HG02943 (cell line): ENCODE measurements at regions not wholly inside any gene's neighbourhood (a gene's known extent, or its start where the extent isn't known, plus 50 kb on each side); places are given as distances from the start of the nearest gene placed in this dataset.

Experiments
- ATAC-seq: cut with Tn5 transposase; IDR thresholded peaks from one replicate; pipeline ENCODE4 v1.9.1; 2021; ENCODE audit warnings: mild to moderate bottlenecking, low read depth, moderate library complexity; ENCODE audit not compliant: unreplicated experiment

DNA sequence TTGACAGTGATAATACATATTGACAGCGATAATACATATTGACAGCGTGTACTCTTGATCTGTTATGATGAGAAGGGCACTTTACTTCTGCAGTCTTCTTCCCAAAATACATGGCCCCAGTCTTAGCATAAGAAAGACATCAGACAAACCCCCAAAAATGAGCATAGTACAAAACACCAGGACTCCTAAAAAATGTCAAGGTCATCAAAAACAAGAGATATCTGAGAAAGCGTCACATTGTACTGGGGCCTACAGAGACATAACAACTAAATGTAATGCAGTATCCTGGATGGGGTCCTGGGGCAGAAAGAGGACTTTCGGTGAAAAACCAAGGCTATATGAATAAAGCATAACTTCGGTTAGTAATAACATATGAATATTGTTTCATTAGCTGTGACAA is 731.5 kb upstream of the SGCG start:
- no peak for ATAC-seq

DNA sequence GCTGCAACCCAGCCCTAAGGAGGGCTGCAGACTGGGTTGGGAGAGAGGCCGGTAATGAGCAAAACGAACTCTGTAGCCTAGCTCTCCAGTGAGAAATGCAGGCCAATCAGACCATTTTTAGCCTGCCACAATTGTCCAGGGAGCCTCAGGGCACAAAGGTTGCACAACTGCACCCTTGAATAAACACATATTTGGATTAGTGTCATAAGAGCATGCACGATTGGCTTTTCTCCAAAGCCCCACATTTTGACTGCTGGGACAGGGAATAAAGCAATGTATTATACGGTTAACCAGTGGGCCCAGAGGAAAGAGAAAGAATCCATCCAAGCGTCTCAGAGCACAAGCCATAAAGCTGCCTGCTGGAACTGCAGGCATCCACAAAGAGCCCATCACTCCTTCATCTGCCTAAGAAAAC is 729.4 kb upstream of the SGCG start:
- no peak for ATAC-seq

DNA sequence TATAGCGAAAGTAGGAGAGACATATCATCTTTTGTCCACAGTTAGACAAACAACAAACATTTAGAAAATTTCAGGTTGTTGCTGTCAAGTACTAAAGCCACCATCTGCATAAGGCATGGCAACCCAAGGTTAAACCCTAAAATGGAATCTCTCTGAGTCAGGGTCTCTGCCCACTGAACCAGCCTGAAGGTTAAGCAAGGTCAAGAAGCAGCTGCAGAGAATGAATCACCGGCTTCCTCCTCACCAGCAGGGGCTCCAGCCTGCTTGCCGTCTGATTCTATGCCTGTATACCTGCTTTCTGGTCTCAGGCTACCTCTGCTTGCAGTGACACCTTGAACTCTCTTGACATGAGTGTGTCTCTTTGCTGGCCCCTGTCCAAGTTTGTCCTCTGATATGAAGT is 726.2 kb upstream of the SGCG start:
- no peak for ATAC-seq

DNA sequence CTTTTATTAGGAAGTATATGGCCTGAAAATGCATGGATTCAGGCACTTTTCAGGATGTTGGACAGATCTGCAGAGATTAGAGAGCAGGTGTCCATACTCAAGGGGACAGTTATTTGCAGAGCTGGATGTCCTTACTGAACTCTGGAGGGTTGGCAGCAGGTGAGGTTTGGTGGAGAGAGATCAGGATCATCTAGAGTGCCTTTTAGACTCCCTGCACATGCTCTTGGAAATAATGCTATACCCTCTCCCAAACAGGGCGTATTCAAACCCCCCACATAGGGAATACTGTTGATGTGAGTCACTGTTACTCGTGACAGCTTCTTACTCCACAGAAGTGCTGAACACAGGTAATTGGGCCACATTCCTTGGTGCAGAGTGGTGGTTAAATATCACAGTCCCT is 725.7 kb upstream of the SGCG start:
- ATAC-seq, result no peak

DNA sequence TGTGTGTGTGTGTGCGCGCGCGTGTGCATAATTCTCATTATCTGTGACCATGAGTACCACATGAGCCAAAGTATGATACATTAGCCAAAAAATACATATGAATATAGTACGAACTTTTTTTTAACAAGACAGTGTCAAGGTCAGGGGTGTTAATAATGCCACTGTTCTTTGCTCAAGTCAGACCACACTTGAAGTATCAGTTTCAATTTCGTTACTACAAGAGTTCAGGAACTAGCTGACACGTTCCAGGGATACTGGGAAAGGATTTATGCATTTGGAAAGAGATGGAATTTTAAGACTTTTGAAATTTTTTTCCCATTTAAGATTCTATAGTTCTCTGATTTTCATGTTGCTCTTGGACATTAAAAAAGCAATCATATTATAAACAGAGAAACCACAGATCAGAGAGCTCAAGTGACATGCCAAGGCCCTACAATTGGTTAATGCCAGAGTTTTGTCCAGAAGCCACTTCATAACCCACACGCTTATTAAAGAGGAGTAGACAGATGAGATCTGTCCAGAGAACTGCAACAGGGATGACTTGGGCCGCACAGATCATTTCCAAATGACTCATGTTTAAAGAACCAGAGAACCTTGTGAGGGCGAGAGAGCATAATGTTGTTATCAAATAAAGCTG is 718.8 kb upstream of the SGCG start:
- ATAC-seq, result no peak

DNA sequence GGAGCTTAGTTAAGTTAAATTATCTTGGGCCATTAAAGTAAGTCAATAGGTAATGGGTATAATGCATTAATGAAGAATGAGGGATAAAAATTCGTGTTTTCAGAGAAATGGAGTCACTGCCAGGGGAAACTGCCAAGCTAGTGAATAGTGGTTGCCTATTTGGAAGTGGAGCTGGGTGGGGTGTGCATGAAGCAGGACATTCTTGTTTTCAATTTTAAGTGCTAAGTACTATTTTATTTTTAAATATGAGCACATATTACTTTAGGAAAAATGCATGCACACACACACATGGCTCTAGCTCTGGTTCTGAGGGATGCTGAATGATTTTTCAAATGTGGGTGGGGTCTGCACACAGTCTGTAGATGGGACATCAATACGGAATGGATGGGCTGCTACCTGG is 717.7 kb upstream of the SGCG start:
- ATAC-seq, result no peak

DNA sequence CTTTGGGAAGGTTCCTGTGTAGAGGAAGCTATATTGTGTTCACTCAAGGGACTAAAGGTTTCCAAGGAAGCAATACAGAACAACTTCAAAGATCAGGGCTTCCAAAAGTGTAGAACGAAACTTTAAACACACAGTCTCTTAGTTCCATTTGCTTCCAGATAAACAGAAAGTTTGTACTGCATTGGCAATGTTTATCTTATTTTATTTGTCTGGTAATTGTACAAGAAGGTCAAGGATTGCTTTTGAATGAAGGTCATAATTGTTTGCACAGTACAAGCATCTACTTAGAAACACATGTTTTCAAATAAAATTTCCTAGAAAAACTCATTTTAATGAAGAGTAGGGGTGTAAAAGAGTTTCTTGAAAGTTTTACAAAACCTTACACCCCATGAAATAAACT is 712.7 kb upstream of the SGCG start:
- no peak for ATAC-seq

DNA sequence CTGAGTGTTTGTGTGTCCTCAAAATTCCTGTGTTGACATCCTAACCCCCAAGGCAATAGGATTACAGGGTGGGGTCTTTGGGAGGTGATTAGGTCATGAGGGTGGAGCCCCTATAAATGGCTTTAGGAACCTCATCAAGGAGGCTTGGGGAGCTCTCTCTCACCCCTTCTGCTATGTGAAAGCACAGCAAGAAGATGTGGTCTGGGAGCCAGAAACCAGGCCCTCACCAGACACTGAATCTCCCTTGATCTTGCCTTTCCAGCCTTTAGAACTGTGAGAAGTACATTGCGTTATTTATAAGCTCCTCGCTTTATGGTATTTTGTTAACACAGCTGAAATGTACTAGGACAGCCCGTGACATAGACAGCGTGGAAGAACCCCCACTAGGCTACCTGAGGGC is 712.0 kb upstream of the SGCG start:
- ATAC-seq, result no peak

DNA sequence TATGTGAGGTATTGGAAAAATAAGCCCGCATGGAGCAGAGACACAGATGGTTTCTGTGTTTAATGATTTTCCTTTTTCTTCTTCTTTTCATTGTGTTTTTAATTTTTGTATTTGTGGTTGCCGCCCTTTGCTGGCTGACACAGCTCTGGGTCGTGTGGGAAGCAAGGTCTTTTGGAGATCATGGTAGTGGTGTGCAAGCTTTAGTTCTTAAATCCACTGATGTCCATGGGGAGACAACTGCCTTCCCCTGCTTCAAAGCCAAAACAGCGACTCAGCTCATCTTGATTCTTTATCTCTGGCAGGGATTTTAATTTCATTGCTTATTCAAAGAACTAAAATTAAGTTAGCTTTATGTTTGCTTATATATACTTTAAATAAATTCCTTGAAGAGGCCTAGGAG is 711.3 kb upstream of the SGCG start:
- ATAC-seq, result no peak

DNA sequence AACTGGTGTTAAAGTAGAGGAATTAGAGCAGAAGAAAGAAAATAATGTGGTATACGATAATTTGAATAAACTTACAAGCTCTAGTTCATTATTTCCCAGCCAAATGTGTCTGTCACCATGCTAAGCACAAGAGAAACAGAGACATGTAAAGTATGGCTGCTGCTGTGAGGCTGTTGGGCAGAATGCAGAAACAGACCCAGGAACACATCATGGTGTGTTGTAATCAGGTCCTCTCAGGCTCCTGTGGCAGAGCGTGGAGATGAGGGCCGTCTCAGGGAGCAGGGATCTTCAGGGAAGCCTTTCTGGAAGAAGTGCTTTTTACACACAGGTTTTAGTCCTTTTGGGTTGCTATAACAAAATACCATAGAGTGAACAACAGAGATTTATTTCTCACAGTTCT is 710.7 kb upstream of the SGCG start:
- ATAC-seq, result no peak

DNA sequence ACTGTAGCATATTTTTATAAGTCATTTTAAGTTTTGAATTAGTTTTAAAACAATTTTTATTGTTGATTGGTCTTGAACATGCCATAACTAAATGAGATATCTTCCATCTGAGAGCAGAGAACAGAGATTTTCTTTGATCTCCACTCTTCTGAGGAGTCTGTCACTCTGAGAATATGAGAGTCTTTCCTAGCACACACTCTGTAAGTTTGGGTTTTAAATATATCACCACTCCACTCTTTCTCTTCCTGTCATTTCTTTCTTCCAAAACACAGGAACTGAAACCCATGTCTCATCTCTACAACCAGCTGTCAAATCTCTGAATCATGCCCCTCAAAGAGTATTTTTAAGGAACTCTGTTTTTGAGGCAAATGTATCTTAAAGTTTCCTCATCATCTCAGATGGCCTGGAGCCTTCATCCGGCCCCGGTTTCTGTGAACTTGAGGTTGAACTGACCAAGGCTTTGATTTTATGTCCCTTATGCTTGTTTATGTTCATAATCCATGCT is 698.2 kb upstream of the SGCG start:
- no peak for ATAC-seq

DNA sequence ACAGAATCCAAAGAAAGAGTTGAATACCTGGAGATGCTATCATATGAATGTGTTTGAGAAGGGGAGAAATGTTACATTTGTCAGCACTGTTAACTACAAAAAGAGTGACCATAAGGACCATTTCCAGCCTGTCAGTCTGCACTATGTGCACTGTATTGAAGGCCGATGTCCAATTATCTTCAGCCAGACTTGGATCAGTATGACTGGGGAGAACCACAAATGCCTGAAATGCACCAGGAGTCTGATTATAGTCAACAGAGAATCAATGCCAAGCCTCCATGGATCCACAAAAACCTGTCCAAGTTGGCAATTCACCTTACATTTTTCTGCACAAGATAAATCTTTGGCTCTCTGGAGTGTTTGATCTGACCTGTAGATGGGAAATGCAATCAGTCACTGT is 697.5 kb upstream of the SGCG start:
- ATAC-seq, result no peak

DNA sequence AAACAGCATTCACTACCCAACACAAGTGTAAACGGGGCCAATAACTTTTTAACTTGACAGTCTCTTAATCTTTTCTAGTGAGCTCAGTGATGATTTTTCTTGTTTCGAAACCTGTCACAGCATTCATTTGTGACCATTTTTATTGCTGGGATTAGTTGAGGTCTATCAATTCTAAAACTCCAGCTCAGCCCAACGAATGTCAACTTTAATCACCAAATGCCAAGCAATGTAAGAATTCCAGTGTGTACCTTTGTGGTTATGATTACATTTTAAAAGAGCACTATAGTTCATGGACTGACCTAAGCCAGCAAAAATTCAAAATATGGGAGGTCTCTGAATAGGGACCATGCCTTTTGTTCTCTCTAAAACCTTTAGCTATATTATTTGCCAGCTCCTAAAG is 694.3 kb upstream of the SGCG start:
- ATAC-seq, result no peak

DNA sequence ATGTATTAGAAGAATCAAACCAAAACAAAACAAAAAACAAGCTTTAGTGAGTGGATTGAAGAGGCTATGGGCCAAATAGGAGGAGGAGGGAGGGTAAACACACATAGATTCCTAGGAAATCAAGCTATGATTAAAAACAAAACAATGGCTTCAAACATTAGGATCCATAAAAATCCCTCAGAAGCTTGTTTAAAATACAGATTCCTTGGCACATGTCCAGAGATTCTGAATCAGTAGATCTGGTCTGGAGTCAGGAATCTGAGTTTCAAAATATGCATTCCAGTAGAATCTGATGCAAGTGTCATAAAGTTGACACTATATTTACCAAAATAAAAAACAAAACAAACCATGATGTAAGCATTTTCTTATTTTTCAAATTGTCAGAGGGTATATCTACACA is 692.8 kb upstream of the SGCG start:
- no peak for ATAC-seq

DNA sequence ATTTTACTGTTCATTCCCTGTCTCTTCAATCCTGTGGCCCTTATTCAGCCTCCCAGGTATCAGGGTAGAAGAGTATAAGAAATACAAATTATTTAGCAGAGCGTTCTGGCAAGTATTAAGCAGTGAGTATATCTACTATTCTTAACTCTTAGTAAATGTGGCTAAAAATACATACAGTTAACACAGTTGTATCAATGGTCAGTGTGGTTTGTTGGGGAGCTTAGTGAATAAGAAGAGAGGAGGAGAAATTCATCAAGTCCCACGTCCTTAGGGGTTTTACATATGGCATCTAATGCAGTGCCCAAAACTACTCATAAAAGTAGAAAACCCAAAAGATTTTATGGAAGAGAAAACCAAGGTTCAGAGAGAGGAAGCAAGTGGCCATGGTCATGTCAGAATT is 691.0 kb upstream of the SGCG start:
- no peak for ATAC-seq

DNA sequence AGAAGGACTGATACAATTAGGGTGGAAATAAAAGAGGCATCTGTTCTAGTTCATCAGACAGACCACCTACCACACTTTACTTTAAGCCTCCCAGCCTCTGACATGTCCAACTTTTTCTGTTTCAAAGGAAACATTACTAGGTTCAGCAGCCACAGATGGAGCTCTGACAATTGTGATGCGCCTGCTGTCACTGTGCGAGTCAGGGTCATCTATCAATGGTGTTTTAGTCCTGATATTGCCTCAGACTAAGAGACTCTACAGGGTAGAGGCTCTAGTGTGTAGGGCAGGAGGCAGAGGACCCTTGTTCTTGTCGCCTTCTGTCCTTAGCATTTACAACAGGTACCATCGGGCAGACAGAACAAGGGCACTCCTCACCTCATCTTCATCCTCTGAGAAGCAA is 685.0 kb upstream of the SGCG start:
- ATAC-seq, result no peak

DNA sequence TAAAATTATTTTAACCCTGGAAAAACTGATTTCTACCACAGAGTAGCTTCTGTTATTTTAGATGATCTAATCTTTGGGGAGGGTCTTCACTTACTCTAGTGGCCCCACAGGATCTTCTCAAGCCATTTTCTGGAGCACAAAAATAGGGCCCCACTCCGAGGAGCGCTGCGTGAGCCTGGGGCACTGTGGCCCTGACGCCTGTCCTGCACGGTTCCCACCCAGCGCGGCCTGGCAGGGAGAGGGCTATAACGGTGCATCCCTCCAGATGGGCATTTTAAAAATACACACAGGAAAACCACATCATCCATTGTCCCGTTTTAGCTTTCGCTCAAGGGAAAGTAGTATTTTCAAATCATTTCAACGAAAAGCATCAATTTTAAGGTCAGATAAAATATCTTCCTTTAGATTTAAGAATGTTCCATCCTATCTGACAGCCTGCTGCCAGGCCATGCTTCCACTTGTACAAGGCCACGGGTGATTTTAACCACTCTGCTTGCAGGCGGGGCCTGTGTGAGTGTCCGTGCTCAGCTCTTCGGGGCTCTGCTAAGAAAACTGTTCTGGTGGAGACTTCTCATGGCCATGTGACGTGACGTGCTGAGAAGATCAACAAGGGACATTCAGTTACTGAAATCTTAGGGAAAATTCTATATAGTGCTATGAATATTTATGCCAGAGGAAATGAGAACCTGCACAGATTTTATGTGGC is 683.8 kb upstream of the SGCG start:
- no peak for ATAC-seq

DNA sequence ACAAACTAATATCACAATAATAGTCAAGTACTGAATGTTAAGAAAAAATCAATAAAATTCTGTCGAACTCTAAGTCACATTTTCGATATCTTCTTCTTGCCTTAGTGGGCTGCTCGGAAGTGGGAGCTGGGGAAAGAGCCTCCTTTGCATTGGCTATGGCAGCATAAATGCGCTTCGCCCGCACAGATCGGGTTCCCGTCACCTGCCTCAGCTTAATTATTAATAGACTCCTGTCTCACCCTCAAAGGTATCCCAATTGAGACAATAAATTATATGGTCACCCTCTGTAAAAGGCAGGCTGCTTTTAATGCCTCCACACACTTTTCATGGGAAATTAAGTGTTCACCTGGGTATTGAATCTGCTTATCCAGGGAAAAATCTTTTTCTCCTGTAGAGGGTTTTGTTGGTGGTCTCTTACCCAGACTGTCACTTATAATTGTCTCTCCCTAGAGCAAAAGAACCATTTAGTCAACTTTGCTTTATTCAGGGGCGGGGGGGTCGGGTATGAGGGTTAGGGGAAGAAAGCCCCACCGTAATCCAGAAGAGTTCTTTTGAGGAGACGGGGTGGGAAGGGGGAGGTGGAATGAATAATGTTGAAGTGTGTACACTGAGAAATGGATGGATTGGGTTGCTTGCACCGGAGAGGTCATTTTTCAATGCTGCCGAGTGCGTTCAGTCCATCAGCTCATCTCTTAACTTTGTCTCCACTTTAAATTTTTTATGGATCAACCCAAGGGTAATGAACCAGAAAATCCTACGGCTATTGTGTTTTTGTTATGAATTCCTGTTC is 682.6 kb upstream of the SGCG start:
- ATAC-seq, result no peak

DNA sequence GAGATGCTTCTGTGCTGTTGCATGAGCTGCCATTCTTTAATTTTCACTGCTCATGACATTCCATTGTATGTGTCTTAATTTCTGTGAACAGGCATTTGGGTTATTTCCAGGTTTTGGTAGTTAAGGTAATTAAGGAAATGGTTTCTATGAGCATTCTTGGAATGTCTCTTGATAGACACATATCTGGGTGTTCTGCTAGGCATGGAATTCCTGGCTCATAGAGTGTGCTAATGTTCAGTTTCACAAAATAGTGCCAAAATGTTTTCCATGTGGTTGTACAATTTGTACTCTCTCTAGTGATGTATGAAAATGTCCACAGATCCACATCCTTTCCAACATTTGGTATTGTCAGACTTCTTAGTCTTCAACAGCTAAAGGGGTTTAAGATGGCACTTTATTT is 680.9 kb upstream of the SGCG start:
- no peak for ATAC-seq

DNA sequence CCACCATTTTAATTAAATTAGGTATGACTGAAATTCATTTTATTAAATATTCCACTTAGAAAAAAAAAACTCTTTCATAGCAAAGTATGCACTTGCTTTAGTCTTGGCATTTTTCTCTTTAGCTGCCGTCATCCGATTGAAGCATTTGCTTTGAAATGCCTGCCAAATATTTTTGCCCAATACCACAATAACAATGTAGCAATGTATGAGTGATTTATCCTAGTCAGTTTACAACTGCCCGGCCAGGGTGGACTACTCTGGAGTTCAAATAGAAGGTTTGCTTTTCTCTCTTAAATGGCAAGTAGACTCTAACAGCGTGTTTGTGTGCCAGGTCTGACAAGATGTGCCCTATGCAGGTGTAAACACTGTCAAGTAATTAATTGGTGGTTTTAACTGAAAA is 675.3 kb upstream of the SGCG start:
- no peak for ATAC-seq

DNA sequence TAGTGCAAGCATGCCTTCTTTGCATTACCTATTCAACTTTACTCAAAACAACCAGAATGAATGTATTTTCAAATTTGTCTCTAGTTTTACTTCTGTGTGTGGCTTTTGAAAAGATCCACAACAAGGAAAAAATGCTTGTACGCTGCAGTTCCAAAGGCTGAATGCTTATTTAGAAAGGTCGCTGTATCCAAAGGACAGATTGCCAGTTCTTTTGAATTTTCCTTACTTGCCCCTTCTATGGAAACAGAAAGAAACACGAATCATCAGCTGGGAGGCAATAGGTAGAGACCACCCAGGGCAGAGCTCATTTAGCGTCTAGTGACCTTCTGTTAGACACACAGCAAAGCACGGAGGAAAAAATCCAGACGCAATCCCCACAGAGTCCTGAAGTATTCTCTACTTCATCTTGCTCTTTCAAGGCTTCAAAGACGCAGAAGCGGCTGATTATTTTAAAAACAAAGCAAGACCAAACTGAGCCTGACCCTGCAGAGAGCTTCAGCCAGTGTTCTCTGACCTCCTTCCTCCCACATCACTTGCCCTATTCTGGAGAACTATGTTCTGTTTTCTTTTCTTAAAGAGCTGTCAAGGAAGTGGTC is 674.6 kb upstream of the SGCG start:
- no peak for ATAC-seq
